ENCODE measurements at regions not wholly inside any gene's neighbourhood (a gene's known extent, or its start where the extent isn't known, plus 50 kb on each side); places are given as distances from the start of the nearest gene placed in this dataset.

DNA sequence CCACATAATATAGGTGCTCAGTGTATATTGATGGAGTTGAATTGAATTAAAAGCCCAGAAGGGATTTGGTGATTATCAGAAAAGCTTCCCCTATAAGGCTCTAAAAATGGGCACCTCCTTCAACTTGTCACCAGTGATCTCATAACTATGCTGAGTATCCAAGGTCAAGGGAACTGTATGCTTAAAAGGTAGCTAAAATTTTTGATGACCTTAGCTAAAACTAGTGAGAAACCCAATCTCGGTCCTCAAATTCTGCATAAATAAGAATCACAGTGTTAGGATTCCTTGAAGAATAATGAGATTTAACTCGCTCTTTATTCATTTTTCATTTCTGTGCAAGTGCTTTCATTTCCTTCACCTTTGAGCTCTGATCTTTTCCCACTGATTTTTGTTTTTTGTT is 87.7 kb upstream of the AP1S2 start:
- TF ChIP-seq ZFX (IDR thresholded peaks at IDR 0.05; ENCODE audit: borderline replicate concordance), result no peak
- TF ChIP-seq, protein P1, sequence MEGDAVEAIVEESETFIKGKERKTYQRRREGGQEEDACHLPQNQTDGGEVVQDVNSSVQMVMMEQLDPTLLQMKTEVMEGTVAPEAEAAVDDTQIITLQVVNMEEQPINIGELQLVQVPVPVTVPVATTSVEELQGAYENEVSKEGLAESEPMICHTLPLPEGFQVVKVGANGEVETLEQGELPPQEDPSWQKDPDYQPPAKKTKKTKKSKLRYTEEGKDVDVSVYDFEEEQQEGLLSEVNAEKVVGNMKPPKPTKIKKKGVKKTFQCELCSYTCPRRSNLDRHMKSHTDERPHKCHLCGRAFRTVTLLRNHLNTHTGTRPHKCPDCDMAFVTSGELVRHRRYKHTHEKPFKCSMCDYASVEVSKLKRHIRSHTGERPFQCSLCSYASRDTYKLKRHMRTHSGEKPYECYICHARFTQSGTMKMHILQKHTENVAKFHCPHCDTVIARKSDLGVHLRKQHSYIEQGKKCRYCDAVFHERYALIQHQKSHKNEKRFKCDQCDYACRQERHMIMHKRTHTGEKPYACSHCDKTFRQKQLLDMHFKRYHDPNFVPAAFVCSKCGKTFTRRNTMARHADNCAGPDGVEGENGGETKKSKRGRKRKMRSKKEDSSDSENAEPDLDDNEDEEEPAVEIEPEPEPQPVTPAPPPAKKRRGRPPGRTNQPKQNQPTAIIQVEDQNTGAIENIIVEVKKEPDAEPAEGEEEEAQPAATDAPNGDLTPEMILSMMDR (IDR thresholded peaks at IDR 0.05), result no peak
- H3K27ac ChIP-seq, result no peak overlapping the region

DNA sequence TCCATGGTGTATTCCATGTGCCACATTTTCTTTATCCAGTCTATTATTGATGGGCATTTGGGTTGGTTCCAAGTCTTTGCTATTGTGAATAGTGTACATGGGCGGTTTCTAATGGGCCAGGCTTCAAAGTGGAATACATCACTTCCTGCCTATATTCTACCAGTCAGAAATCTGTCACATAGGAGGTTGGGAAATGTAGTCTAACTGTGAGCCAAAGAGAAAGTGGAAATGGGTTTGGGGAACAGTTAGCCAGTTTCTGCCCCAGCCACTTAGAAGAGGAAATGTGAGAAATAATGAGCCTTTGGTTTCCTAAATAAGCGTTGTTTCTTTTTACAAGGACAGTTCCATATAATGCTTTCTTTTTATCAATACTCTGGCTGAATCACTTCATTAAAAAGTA is 85.1 kb upstream of the AP1S2 start:
- H3K27ac ChIP-seq, result no peak overlapping the region
- TF ChIP-seq ZFX (IDR thresholded peaks at IDR 0.05; ENCODE audit: borderline replicate concordance), result no peak

DNA sequence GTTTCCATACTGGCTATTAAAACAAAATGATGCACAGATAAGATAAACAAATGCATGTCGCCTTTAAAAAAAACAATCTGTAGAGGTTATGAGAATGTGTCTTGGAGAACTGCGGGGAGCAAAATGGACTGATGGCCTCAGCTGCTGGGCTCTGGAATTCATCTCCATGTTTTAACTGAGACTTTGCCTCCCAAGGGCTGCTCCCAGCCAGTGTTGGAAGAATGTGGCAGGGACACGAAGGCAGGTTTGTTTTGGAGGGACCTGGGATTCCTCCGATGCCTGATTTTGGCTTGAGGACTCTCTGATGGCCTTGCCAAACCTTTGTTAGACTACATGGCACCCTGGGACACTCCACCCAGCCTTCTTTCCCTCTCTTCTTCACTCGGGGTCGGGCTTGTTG is 83.5 kb upstream of the AP1S2 start:
- H3K27ac ChIP-seq, result no peak overlapping the region
- TF ChIP-seq, protein P1 (IDR thresholded peaks at IDR 0.05), result no peak
- TF ChIP-seq ZFX (IDR thresholded peaks at IDR 0.05; ENCODE audit: borderline replicate concordance), result no peak

DNA sequence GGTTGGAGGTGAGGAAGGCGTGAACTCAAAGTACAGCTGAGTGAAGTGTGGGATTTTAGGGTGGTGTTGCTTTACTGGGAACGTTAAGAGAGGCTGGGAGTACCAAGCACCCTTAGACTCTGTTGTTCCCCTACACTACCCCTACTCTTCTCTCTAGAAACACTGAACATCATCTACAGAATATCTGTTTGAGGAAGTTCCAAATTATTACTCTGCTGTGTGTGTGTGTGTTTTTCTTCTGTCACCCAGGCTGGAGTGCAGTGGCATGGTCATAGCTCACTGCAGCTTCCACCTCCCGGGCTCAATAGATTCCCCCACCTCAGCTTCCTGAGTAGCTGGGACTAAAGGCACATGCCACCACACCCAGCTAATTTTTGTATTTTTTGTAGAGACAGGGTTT is 76.7 kb upstream of the AP1S2 start:
- H3K27ac ChIP-seq, result no peak overlapping the region
- TF ChIP-seq, protein P1 (IDR thresholded peaks at IDR 0.05), result no peak
- TF ChIP-seq ZFX (IDR thresholded peaks at IDR 0.05; ENCODE audit: borderline replicate concordance), result no peak

DNA sequence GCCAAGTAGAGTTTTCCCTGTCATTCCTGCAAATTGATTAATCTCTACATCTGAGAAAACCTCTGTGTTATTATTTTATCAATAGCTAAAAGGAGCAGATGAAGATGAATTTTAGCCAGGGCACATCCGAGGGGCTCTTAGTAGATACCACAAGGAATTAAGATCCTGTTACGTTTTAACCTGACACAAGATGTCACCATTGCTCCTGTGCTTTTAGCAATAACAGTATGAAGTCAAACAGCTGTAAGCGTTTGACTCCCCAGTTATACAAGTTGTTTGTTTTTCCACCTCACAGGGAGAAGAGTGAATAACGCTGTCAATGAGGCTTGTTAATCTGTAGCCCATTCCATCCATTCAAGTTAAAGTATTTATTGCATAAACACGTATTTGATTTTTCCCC is 76.0 kb upstream of the AP1S2 start:
- H3K27ac ChIP-seq, result no peak overlapping the region

DNA sequence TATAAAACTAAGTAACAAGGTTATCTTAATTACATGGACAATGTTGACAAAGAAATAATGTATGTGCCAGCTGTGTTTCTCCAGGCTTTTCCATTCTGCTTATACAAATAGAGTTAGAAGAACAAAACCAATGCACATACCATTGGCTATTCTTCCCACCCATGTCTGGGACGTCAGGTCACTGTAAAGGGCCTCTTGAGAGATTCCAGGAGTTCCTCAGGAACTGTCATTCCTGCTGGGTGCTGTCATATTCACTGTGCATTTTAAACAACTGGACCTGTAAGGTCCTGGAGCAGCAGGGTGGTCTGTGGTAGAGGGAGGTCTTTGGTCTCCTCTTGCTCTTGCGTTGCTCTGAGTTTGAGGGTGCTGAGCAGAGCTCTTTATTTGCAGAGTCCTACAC is 74.6 kb upstream of the AP1S2 start:
- no peak overlapping the region for H3K27ac ChIP-seq
- TF ChIP-seq, protein P1 (IDR thresholded peaks at IDR 0.05), result no peak
- TF ChIP-seq ZFX (IDR thresholded peaks at IDR 0.05; ENCODE audit: borderline replicate concordance), result no peak

More for the DNA sequence above, 76.0 kb upstream of the AP1S2 start:
- TF ChIP-seq, protein P1 (IDR thresholded peaks at IDR 0.05), result peak; percentile 15; the same call in 1 of the 2 replicates
- no peak for TF ChIP-seq ZFX (IDR thresholded peaks at IDR 0.05; ENCODE audit: borderline replicate concordance)

DNA sequence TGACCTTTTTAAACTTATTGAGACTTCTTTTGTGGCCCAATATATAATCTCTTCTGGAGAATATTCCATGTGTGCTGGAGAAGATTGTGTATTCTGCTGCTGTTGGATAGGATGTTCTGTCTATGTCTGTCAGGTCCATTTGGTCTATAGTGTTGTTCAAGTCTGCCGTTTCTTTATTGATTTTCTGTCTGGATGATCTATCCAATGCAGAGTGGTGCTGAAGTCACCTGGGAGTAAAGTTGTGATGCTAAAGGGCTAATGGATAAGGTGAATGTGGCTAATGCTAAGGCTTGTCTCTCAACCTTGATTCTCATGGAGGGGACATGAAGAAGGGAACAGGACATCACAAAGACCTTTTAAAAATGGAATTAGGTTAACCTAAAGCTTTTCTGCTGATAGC is 72.0 kb upstream of the AP1S2 start:
- no peak for TF ChIP-seq ZFX (IDR thresholded peaks at IDR 0.05; ENCODE audit: borderline replicate concordance)
- TF ChIP-seq, protein P1 (IDR thresholded peaks at IDR 0.05), result no peak
- H3K27ac ChIP-seq, result no peak overlapping the region

DNA sequence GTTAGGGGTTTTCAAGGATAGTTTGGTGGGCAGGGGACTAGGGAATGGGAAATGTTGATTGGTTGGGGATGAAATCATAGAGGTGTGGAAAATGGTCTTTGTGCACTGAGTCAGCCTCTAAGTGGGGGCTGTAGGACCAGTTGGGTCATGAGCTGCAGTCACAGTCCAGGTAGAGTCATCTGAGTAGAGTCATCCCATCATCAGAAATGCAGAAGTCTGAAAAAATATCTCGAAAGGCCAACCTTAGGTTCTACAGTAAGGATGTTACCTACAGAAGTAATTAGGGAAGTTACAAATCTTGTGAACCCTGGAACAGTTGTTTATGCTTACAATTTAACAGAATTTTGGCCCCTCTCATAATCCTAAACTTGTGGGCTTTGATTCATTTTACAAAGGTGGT is 63.4 kb upstream of the AP1S2 start:
- no peak overlapping the region for H3K27ac ChIP-seq
- no peak for TF ChIP-seq ZFX (IDR thresholded peaks at IDR 0.05; ENCODE audit: borderline replicate concordance)
- TF ChIP-seq, protein P1 (IDR thresholded peaks at IDR 0.05), result no peak
